Femur (tissue), 1 donor: ENCODE measurements at regions not wholly inside any gene's neighbourhood (a gene's known extent, or its start where the extent isn't known, plus 50 kb on each side); places are given as distances from the start of the nearest gene placed in this dataset.
A peak's percentile ranks its signal among the peaks of the same experiment; 100 is the strongest.
"Not testable (repeated sequence)": the region's sequence is repeated elsewhere in the genome, so short reads cannot be mapped to it uniquely, and the experiment has no call there.

Source experiments
- DNase-seq: peaks from one replicate; pipeline ENCODE4 v3.0.0-alpha.2; 2017

GRCh38 chrX:65610481-65610880, 57.0 kb upstream of the MSN start:
- DNase-seq: no peak

GRCh38 chrX:65610040-65610439, 57.4 kb upstream of the MSN start:
- DNase-seq: no peak

GRCh38 chrX:65609237-65609636, 58.2 kb upstream of the MSN start:
- DNase-seq: no peak

- no peak for DNase-seq
These were observed 59.4 kb upstream of the MSN start for GRCh38 chrX:65608026-65608425.

- DNase-seq: no peak
These were observed 60.2 kb upstream of the MSN start for GRCh38 chrX:65607070-65607742.

- DNase-seq: no peak
These were observed 65.3 kb upstream of the MSN start for GRCh38 chrX:65602221-65602560.

DNA sequence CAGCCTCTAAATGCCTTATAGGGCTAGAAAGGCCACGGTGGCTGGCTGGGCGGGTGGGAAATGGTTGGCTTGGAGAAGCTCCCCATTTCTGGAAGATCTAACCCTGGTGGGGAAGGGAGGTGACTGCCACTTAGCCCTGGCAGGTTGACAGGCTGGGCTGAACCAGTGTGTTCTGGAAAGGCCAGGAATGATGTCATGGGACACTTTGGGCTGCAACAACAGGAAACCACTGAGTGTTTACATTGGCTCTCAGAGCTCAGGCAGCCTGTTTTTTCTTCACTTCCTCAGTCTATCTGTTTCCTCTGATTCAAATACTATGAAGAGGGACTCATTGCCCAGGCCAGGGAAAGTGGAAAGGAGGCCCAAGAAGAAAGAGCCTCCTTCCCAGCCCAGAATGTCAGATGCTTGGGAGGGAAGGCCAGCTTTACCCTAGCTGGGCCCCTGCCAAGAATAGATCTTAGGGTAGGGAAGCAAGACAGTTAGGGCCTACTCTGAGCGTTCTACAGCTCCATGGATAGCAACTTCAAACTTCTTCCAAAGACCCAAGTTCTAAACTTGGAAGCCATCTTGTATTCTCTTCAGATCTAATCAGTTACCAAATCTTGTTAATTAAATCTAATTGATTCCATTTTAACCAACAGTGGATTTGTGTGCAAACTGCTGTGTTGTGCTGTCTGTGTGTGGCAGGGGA, 65.8 kb upstream of the MSN start:
- DNase-seq: peak; percentile 79

DNA sequence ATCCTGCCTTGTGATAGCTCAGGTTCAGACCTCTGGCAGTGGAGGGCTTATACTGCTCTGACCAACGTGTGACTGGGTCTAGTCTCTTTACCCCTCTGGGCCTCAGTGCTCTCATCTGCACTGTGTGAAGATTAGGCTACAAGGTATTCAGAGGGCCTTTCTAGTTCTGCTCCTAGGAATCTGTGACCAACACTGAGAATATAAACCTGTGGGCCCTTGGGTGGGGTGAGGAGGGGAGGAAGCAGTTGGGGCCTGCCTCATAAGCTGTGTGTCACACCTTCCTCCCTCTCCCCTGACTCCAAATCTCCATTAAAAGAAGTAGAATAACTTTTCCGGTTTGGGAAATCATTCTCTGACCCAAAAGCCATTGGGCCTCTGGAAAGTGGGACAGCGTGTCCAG, 66.3 kb upstream of the MSN start:
- no peak for DNase-seq

DNA sequence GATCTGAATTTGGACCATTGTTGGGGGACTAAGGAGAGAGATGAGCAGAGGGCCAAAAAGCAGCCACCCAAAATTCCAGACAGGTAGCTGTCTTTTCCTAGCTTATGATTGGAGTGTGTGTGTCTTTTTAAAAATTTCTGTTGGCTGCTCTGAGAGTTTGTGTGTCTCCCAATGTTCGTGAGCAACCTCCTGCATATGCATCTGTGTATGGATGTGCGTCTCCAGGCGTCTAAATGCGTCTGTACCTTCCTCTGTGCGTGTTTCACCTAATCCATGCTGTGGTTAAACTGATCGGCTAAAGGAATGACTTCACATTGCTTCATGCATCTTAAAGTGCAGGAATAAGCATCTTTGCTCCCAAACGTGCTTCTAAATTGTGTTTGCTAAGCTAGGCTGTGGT, 65.5 kb upstream of the LAS1L start:
- DNase-seq: no peak

- DNase-seq: no peak
These were observed 64.1 kb upstream of the LAS1L start for GRCh38 chrX:65598559-65599147.

DNA sequence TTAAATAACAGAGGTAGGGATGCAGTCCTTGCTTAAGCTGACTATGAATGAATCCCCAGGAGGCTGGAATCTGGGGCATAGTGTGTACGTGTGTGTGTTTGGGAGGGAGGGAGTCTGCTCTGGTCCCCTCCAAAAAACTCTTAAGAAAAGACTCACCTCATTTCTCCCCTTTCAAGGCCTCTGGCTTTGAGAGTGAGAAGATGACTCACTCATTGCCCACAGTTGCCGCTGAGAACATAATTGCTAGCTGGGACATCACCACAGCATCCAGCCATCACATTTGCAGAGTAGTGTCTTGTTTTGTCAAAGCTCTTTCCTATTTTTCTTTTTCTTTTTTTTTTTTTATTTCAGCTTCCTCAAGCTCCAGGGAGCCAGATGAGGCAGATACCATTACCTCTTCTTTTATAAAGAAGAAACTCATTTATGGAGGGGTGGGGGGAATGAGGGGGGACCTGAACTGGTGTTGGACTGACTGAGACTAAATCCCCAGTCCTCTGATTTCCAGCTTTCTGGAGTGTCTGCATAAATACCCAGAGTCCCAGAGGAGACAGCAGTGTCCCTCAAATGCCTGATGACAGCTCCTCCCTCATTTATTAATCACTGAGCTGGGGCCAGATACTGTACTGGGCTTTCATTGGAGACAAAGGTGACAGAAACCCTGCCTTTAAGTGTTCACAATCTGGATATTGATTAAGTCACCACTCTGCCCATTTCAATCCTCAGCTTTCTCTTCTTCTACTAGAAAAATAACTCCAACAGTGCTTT, 61.9 kb upstream of the LAS1L start:
- peak; percentile 31 for DNase-seq

DNA sequence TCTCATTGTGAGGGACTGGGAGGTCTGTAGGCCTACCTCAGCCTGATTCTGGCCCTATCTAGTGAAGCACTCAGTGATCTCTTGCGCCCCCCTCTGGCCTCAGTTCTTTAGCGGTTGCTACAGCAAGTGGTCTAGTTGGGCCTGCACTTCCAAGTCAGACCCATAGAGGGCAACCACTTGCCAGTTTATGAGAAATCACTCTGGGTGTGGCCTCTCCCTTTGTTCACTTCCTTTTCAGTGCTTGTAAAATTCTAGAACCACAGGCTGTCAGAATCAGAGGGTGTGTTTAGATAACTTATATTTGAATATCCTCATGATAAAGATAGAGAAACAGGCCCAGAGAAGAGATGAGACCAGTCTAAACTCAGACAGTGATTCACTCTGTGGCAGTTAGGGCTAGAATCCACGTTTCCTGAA, 60.9 kb upstream of the LAS1L start:
- DNase-seq: peak; percentile 93

DNA sequence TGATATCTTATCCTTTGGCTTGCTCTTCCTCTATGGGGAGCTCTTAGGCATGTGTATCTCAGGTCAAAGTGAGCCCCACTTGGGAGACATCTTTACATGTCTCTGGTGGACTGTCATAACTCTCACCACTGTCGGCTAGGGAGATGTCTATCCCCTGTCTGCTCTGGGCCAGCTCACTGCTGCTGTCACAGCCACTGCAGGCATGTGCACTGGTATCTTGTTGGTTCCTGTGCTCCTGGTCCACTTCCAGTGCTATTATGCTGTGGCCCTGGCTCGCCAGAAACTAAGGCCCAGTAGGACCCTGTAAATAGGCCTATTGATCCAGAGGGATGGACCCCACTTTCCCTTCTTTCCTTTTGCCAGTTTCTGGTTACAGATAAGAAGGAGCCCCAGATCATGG, 56.6 kb upstream of the LAS1L start:
- no peak for DNase-seq

- DNase-seq: no peak
These were observed 54.7 kb upstream of the LAS1L start for GRCh38 chrX:65589304-65589703.

DNA sequence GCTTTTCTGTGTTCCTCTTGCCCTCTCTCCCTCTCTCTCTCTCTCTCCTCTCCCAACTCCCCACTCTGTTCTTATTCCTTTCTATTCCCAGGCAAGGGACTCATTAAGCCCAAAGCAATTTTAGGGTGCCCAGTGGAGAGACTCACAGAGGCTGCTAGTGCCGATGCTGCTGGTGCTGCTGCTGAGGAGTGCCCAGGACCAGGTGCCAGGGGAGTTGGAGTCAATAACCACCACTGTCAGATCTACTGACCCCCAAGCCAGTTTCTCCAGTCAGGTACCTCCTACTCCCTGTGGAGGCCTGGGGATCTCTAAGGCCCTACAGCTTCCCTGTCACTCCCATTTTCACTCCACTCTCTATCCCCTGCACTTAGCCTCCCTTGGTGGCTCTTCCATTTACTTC, 54.2 kb upstream of the LAS1L start:
- DNase-seq: no peak

DNA sequence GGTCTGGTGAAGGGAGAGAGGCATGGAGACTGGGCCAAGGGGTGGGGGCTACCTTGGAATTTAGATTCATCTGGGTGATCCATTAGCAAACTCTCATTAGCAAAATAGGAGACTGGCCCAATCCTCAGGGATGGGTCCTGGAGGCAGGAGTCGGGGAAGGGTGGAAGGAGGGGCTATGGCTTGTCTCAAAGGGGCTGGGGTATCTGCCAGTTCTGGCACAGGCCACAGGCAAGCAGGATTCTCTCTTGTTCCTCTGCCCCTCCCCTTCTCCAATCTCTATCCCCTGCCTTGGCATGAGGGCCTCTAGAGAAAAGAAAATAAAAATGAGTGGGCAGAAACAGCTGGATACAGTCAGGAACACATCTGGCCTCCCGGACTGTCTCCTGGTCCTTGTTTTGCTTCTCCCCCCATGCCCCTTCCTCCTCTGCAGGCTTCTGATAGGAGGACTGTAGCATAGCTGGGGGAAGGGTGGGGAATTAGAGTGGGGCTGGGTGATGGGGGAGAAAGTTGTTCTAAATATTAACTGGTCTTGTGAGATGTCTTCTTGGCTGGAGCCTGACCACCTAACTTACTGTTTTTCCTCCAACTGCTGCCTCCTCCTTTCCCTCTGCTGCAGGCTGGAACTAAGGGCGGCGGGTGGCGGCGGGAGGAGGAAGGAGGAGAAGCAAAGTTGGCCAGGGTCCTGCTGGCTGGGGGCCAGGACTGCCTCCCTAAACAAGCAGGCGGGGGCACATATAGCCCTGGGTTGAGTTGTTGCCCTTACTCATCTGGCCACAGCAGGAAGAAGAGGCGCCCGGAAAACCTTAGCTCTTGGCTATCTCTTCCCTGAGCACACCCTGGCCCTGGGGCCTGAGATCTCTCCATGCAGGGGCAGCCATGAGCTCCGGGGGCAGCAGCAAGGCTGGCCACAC, 53.3 kb upstream of the LAS1L start:
- peak; percentile 80 for DNase-seq

DNA sequence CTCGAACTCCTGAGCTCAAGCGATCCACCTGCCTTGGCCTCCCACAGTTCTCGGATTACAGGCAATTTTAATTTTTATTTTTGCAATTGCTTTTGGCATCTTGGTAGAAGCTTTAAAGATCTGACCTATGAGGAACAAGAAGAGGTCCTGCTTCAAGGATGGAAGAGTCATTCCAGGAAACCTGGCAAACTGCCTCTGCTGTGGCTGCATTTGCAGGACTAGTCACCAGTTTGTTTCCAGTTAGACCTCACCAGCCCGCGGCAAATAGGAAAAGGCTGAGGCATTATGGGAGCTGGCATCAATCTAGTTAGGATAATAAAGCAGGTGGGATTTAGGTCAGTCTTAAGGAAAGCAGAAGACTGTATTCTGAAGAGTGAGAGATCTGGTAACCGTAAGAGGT, 51.9 kb upstream of the LAS1L start:
- DNase-seq: no peak

GRCh38 chrX:65585226-65585625, 50.6 kb upstream of the LAS1L start:
- not testable (repeated sequence) for DNase-seq
